ENCODE measurements at regions not wholly inside any gene's neighbourhood (a gene's known extent, or its start where the extent isn't known, plus 50 kb on each side); places are given as distances from the start of the nearest gene placed in this dataset.
"Not testable (repeated sequence)": the region's sequence is repeated elsewhere in the genome, so short reads cannot be mapped to it uniquely, and the experiment has no call there.

DNA sequence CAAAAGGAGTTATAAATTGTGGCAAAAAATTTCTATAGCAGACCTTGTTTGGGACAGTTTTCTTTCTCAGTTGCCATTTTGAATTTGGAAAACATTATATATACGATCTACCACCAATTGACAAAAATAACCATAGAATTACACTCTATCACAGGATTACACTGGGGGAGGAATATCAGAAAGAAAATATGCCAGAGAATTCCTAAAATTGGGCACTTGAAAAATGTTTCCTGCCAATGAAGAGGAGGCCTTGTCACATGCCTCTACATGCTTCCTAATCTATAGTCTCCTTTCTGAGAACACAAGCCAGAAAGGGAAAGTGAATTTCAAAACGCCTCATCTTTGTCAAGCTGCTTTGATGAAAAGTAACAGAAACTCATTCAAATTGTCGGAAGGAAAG is 78.5 kb upstream of the DNAH5 start:
- no peak overlapping the region for H4K8ac ChIP-seq (replicated peaks; ENCODE audit: insufficient read length, low read depth, low read length)
- H3K27ac ChIP-seq (ENCODE audit: insufficient read length, low read depth, low read length), result no peak overlapping the region
- no peak for DNase-seq

DNA sequence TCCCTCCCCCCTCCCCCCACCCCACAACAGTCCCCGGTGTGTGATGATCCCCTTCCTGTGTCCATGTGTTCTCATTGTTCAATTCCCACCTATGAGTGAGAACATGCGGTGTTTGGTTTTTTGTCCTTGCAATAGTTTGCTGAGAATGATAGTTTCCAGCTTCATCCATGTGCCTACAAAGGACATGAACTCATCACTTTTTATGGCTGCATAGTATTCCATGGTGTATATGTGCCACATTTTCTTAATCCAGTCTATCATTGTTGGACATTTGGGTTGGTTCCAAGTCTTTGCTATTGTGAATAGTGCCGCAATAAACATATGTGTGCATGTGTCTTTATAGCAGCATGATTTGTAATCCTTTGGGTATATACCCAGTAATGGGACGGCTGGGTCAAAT is 76.5 kb upstream of the DNAH5 start:
- H3K27ac ChIP-seq (ENCODE audit: insufficient read length, low read depth, low read length); H2BK12ac ChIP-seq (ENCODE audit: insufficient read length, low read depth, low read length); H2BK120ac ChIP-seq (ENCODE audit: low read depth, low read length, poor library complexity, severe bottlenecking); H3K56ac ChIP-seq (ENCODE audit: insufficient read length, low read depth, low read length); H3K27ac Mint-ChIP-seq; H2AFZ ChIP-seq (ENCODE audit: low read length); H3K27me3 ChIP-seq (ENCODE audit: insufficient read depth, low read length); H2AK5ac ChIP-seq (ENCODE audit: insufficient read length, low read length); H4K8ac ChIP-seq (replicated peaks; ENCODE audit: insufficient read length, low read depth, low read length); H3K4me1 ChIP-seq (ENCODE audit: insufficient read depth, low read length); H3K4me3 Mint-ChIP-seq; H3K23ac ChIP-seq (ENCODE audit: insufficient read length, low read depth, low read length); H3K36me3 Mint-ChIP-seq (ENCODE audit: insufficient read depth in 1 of 3, low read depth in 3 of 3); H3K4me2 ChIP-seq (ENCODE audit: insufficient read depth, insufficient read length, low read length); H3T11ph ChIP-seq (ENCODE audit: low read length); H3K9me3 Mint-ChIP-seq; H4K91ac ChIP-seq (ENCODE audit: insufficient read length, low read depth, low read length); H3K4me1 Mint-ChIP-seq; H4K20me1 ChIP-seq (ENCODE audit: control insufficient read depth, insufficient read depth, insufficient read length); DNase-seq; H3K23me2 ChIP-seq (ENCODE audit: insufficient read length, low read depth, low read length, poor library complexity, severe bottlenecking); H3K79me2 ChIP-seq (ENCODE audit: insufficient read depth, low read length); H3K14ac ChIP-seq (ENCODE audit: insufficient read depth, low read length); H2BK15ac ChIP-seq (ENCODE audit: low read depth, low read length); H3K9ac ChIP-seq (ENCODE audit: extremely low read depth, insufficient read length, low read length); H3K27me3 Mint-ChIP-seq (ENCODE audit: low read depth); H3K18ac ChIP-seq (ENCODE audit: insufficient read length, low read depth, low read length); H3K4ac ChIP-seq (ENCODE audit: low read depth, low read length); H3K79me1 ChIP-seq (ENCODE audit: insufficient read depth, low read depth, low read length, poor library complexity, severe bottlenecking); H3K9me3 ChIP-seq (ENCODE audit: control insufficient read depth, low read depth, low read length); H2BK5ac ChIP-seq (ENCODE audit: insufficient read length, low read length); H2BK20ac ChIP-seq (ENCODE audit: low read depth, low read length, poor library complexity, severe bottlenecking); H4K5ac ChIP-seq (ENCODE audit: insufficient read length, low read depth, low read length): not testable (repeated sequence)
- WGBS (ENCODE audit: extremely low coverage, insufficient read length, low lambda C conversion rate), result no CpG with 5 or more reads among the region's 4 CpGs

More for the DNA sequence above, 78.5 kb upstream of the DNAH5 start:
- Mint-ChIP-seq H3K27me3 (ENCODE audit: low read depth) (peaks cover 5% of the 10 kb centered on the region; the same call in 1 of the 2 replicates), H3K27ac (no peak overlapping the region), H3K4me3 (no peak overlapping the region), H3K9me3 (no peaks in the 10 kb centered on the region), H3K36me3 (ENCODE audit: insufficient read depth in 1 of 3, low read depth in 3 of 3) (no peaks in the 10 kb centered on the region), H3K4me1 (no peaks in the 10 kb centered on the region)
- Histone ChIP-seq H3K14ac (ENCODE audit: insufficient read depth, low read length) (no peak overlapping the region), H2BK120ac (ENCODE audit: low read depth, low read length, poor library complexity, severe bottlenecking) (no peak overlapping the region), H3K4me2 (ENCODE audit: insufficient read depth, insufficient read length, low read length) (no peak overlapping the region), H3K18ac (ENCODE audit: insufficient read length, low read depth, low read length) (no peak overlapping the region), H2BK20ac (ENCODE audit: low read depth, low read length, poor library complexity, severe bottlenecking) (no peak overlapping the region), H2BK12ac (ENCODE audit: insufficient read length, low read depth, low read length) (no peak overlapping the region), H2AFZ (ENCODE audit: low read length) (no peak overlapping the region), H2BK5ac (ENCODE audit: insufficient read length, low read length) (no peak overlapping the region), H3T11ph (ENCODE audit: low read length) (no peak overlapping the region), H3K9me3 (ENCODE audit: control insufficient read depth, low read depth, low read length) (no peaks in the 10 kb centered on the region), H3K79me2 (ENCODE audit: insufficient read depth, low read length) (no peaks in the 10 kb centered on the region), H3K56ac (ENCODE audit: insufficient read length, low read depth, low read length) (no peak overlapping the region), H3K23me2 (ENCODE audit: insufficient read length, low read depth, low read length, poor library complexity, severe bottlenecking) (no peaks in the 10 kb centered on the region), H4K20me1 (ENCODE audit: control insufficient read depth, insufficient read depth, insufficient read length) (no peaks in the 10 kb centered on the region), H2BK15ac (ENCODE audit: low read depth, low read length) (no peak overlapping the region), H3K4ac (ENCODE audit: low read depth, low read length) (no peak overlapping the region), H3K23ac (ENCODE audit: insufficient read length, low read depth, low read length) (no peak overlapping the region), H4K5ac (ENCODE audit: insufficient read length, low read depth, low read length) (no peak overlapping the region), H3K9ac (ENCODE audit: extremely low read depth, insufficient read length, low read length) (no peak overlapping the region), H4K91ac (ENCODE audit: insufficient read length, low read depth, low read length) (no peak overlapping the region), H3K4me1 (ENCODE audit: insufficient read depth, low read length) (no peaks in the 10 kb centered on the region), H3K79me1 (ENCODE audit: insufficient read depth, low read depth, low read length, poor library complexity, severe bottlenecking) (no peaks in the 10 kb centered on the region), H2AK5ac (ENCODE audit: insufficient read length, low read length) (no peak overlapping the region), H3K27me3 (ENCODE audit: insufficient read depth, low read length) (no peaks in the 10 kb centered on the region)
- TF ChIP-seq CTCF (conservative IDR thresholded peaks at IDR 0.05), result no peak
- WGBS (ENCODE audit: extremely low coverage, insufficient read length, low lambda C conversion rate), result no CpG with 5 or more reads among the region's 3 CpGs

All from H9 (cell line).